GM10248 (cell line): ENCODE measurements at regions not wholly inside any gene's neighbourhood (a gene's known extent, or its start where the extent isn't known, plus 50 kb on each side); places are given as distances from the start of the nearest gene placed in this dataset.

ENCODE experiments used
- CTCF ChIA-PET: fragments of 300-600 bp; sonication (Branson Sonifier 250); formaldehyde crosslinking; extraction: SDS; loops from one replicate; lab custom pipeline; 2021; ENCODE audit warnings: antibody characterized with exemption; lab: Yijun Ruan, JAX
- POLR2A ChIA-PET: fragments of 350-650 bp; sonication (Branson Sonifier 250); formaldehyde crosslinking; extraction: SDS; loops from one replicate; lab custom pipeline; 2020; ENCODE audit warnings: antibody characterized with exemption; lab: Yijun Ruan, JAX
- DNase-seq: peaks from one replicate; pipeline ENCODE4 v3.0.0; 2012; ENCODE audit errors: extremely low spot score
- TF ChIP-seq, protein P1 (sequence below): IDR thresholded peaks from 2 replicates; pipeline ENCODE4 v1.5.1; 2012; ENCODE audit warnings: mild to moderate bottlenecking, low read depth; ENCODE audit errors: extremely low read depth, missing control alignments, control extremely low read depth

- TF ChIP-seq, protein P1, sequence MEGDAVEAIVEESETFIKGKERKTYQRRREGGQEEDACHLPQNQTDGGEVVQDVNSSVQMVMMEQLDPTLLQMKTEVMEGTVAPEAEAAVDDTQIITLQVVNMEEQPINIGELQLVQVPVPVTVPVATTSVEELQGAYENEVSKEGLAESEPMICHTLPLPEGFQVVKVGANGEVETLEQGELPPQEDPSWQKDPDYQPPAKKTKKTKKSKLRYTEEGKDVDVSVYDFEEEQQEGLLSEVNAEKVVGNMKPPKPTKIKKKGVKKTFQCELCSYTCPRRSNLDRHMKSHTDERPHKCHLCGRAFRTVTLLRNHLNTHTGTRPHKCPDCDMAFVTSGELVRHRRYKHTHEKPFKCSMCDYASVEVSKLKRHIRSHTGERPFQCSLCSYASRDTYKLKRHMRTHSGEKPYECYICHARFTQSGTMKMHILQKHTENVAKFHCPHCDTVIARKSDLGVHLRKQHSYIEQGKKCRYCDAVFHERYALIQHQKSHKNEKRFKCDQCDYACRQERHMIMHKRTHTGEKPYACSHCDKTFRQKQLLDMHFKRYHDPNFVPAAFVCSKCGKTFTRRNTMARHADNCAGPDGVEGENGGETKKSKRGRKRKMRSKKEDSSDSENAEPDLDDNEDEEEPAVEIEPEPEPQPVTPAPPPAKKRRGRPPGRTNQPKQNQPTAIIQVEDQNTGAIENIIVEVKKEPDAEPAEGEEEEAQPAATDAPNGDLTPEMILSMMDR, result no peak
- no peak for DNase-seq
- ChIA-PET POLR2A (no interaction called here), CTCF (interaction anchor here (1.0 to 3.9 kb wide), 7 partner anchors 12 to 1268 kb away, joined by 3 to 9 read pairs (median 4); no protein-coding TSS in a partner anchor)
Measured at GRCh38 chr21:15520811-15521643, 208.8 kb upstream of the USP25 start.

DNA sequence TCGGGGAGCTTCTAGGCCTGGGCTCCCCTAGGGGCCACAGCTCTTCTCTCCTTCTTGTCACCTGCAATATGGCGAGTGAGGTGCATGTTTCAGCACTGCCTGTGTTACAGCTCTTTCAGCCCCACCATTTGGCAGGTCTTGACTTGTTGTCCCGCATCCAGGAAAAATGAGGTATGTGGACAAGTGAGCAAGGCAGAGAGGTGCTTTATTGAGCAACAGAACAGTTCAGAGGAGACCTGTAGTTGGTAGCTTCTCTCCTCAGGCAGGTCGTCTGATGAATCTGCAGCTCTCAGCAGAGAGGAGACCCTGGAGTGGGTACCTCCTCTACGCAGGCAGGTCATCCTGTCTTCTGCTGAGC is 208.2 kb upstream of the USP25 start:
- POLR2A ChIA-PET, result no interaction called here
- no peak for DNase-seq
- TF ChIP-seq, protein P1, result no peak
- CTCF ChIA-PET, result interaction anchor here (1.0 to 3.9 kb wide), 7 partner anchors 8 to 1268 kb away, joined by 3 to 9 read pairs (median 4); no protein-coding TSS in a partner anchor

GRCh38 chr21:15522148-15522547 is 207.6 kb upstream of the USP25 start:
- TF ChIP-seq, protein P1, result no peak
- ChIA-PET POLR2A (no interaction called here), CTCF (interaction anchor here (1.0 to 3.9 kb wide), 7 partner anchors 9 to 40 kb away, joined by 3 to 9 read pairs (median 4); no protein-coding TSS in a partner anchor)
- DNase-seq, result no peak

DNA sequence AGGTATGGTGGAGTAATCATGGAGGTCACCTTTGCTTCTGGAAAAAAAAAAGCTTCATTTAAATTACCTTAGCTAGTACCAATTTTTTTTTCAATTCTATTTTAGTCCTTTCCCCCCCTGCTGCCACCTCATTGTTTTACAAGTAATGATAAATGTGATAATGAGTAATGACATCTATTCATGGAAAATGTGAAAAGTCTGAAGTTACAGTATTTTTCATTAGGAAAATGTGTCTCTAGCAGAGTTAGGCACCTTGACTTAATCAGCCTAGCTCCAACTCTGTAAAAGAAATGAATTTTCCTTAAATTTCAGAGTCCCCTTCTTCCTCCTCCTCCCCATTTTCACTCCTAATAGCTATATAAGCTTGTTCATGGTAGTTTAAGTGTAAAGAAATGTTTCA is 204.9 kb upstream of the USP25 start:
- ChIA-PET CTCF (interaction anchor here (1.4 to 1.5 kb wide), 2 partner anchors 12 to 40 kb away, joined by 3 to 4 read pairs; no protein-coding TSS in a partner anchor), POLR2A (interaction anchor here (0.6 kb wide), 1 partner anchor 32 kb away, joined by 4 read pairs; no protein-coding TSS in a partner anchor)

DNA sequence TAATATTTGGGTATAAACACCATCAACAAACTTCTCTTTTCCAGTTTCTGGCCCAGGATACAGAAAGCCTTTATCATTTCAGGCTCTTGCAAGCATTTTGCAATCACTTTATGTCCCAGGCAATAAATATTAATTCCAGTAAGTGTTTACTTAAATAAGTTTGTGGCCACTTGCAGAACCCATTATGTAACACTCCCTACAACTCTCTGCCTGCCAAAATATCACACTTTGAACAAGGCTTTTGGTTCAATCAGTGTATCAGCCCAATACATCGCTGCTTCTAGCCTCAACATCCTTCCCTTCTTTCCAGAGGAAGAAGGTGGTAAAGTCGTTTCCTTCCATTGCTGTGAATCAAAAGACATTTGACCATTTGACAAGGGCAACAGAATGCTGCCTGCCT is 203.0 kb upstream of the USP25 start:
- ChIA-PET CTCF (no interaction called here), POLR2A (no interaction called here)
- no peak for DNase-seq
- TF ChIP-seq, protein P1, result no peak

More for the DNA sequence above, 204.9 kb upstream of the USP25 start:
- TF ChIP-seq, protein P1, result no peak
- no peak for DNase-seq

- ChIA-PET POLR2A (no interaction called here), CTCF (interaction anchor here (1.2 kb wide), 1 partner anchor 24 kb away, joined by 3 read pairs; no protein-coding TSS in a partner anchor)
- DNase-seq, result no peak
- TF ChIP-seq, protein P1, result no peak
Measured at GRCh38 chr21:15528346-15528745, 201.4 kb upstream of the USP25 start.
